HG03045 (cell line): ENCODE measurements at regions not wholly inside any gene's neighbourhood (a gene's known extent, or its start where the extent isn't known, plus 50 kb on each side); places are given as distances from the start of the nearest gene placed in this dataset.
"Not testable (repeated sequence)": the region's sequence is repeated elsewhere in the genome, so short reads cannot be mapped to it uniquely, and the experiment has no call there.

Source experiments
- ATAC-seq: cut with Tn5 transposase; IDR thresholded peaks from one replicate; pipeline ENCODE4 v1.9.1; 2021; ENCODE audit warnings: mild to moderate bottlenecking, moderate library complexity; ENCODE audit not compliant: unreplicated experiment

GRCh38 chr21:31538816-31539215 is 120.7 kb upstream of the SOD1 start:
- no peak for ATAC-seq

- ATAC-seq = no peak
Measured at GRCh38 chr21:31537872-31538576, 121.5 kb upstream of the SOD1 start.

GRCh38 chr21:31536138-31536537 is 123.4 kb upstream of the SOD1 start:
- ATAC-seq = no peak

- ATAC-seq = no peak
Measured at GRCh38 chr21:31531967-31532366, 127.5 kb upstream of the SOD1 start.

- no peak for ATAC-seq
Measured at GRCh38 chr21:31530897-31531705, 128.4 kb upstream of the SOD1 start.

- no peak for ATAC-seq
Measured at GRCh38 chr21:31530364-31530763, 129.1 kb upstream of the SOD1 start.

GRCh38 chr21:31529406-31529805 is 130.1 kb upstream of the SOD1 start:
- ATAC-seq = no peak

- no peak for ATAC-seq
Measured at GRCh38 chr21:31526040-31526439, 133.5 kb upstream of the SOD1 start.

- ATAC-seq = no peak
Measured at GRCh38 chr21:31524140-31524539, 135.4 kb upstream of the SOD1 start.

- ATAC-seq = no peak
Measured at GRCh38 chr21:31521515-31521914, 138.0 kb upstream of the SOD1 start.

GRCh38 chr21:31520561-31521098 is 138.9 kb upstream of the SOD1 start:
- no peak for ATAC-seq

GRCh38 chr21:31518580-31518979 is 140.9 kb upstream of the SOD1 start:
- no peak for ATAC-seq

- no peak for ATAC-seq
Measured at GRCh38 chr21:31517664-31518414, 141.7 kb upstream of the SOD1 start.

GRCh38 chr21:31515253-31515652 is 144.2 kb upstream of the SOD1 start:
- ATAC-seq = no peak

- no peak for ATAC-seq
Measured at GRCh38 chr21:31514598-31514997, 144.9 kb upstream of the SOD1 start.

- ATAC-seq = not testable (repeated sequence)
Measured at GRCh38 chr21:31513541-31513940, 146.0 kb upstream of the SOD1 start.

GRCh38 chr21:31511999-31512398 is 147.5 kb upstream of the SOD1 start:
- ATAC-seq = not testable (repeated sequence)

GRCh38 chr21:31511258-31511657 is 148.2 kb upstream of the SOD1 start:
- no peak for ATAC-seq

GRCh38 chr21:31509194-31510017 is 150.1 kb upstream of the SOD1 start:
- ATAC-seq = peak; percentile 61

GRCh38 chr21:31505975-31506374 is 153.5 kb upstream of the SOD1 start:
- no peak for ATAC-seq
